Stomach smooth muscle (tissue), 2 donors: ENCODE measurements at regions not wholly inside any gene's neighbourhood (a gene's known extent, or its start where the extent isn't known, plus 50 kb on each side); places are given as distances from the start of the nearest gene placed in this dataset.

Source experiments
- H3K27ac ChIP-seq: one replicate; pipeline ENCODE4 v1.7.0; 2013; ENCODE audit warnings: mild to moderate bottlenecking, low read length, inconsistent platforms
- H3K27me3 ChIP-seq, 2 donors: one replicate each; pipeline ENCODE4 v1.7.0; 2013; ENCODE audit warnings: low read length in 2 of 2; ENCODE audit not compliant: insufficient read depth in 2 of 2, control insufficient read depth in 1 of 2
- H3K36me3 ChIP-seq, 2 donors: one replicate each; pipeline ENCODE4 v1.7.0; 2013; ENCODE audit warnings: low read length in 2 of 2; ENCODE audit not compliant: control insufficient read depth in 2 of 2, insufficient read depth in 2 of 2
- H3K4me1 ChIP-seq: one replicate; pipeline ENCODE4 v1.7.0; 2013; ENCODE audit warnings: low read length; ENCODE audit not compliant: control insufficient read depth, insufficient read depth
- H3K4me3 ChIP-seq, 2 donors: one replicate each; pipeline ENCODE4 v1.7.0; 2013; ENCODE audit warnings: low read length in 2 of 2
- H3K9ac ChIP-seq, 2 donors: one replicate each; pipeline ENCODE4 v1.7.0; 2013; ENCODE audit warnings: low read length in 2 of 2, mild to moderate bottlenecking in 1 of 2
- H3K9me3 ChIP-seq, 2 donors: one replicate each; pipeline ENCODE4 v1.7.0; 2013; ENCODE audit warnings: low read length in 2 of 2; ENCODE audit not compliant: control insufficient read depth in 2 of 2
- donor health status: healthy.
- donor health status: Pancreatic carcinoma.

DNA sequence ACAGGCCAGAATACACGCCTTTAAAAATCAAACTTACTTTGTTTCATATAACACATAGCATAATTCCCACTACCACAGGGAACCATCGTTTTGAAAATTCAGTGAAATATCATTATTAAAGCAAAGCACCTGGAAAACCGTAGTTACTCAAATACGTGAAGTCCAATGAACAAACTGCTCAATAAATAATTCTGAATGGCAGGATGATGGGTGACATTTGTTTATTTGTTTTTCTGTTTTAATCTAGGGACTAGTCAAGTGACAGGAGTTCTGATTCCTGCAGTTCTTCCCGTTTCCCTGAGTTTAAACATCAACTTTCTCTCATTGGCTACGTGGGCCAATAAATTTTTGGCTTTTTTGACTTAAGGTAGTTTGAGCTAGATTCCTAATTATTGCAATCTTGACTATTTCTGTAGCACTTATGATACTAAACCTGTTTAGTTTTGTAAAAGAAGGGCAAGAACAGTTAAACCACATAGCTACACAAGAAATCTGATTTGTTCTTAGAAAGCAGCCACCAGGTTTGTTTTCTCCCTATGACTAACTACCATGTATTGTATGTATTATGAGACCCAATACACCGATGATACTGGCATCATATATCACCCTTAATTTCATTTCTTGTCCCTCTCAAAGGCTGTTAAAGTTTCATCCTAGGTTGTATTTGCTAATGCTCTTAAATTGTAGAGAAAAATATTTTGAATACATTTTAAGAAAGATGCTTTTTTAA lies 411.2 kb downstream of the SHQ1 start:
- Histone ChIP-seq H3K27me3 (no peaks in the 10 kb centered on the region), H3K4me1 (no peaks in the 10 kb centered on the region)

DNA sequence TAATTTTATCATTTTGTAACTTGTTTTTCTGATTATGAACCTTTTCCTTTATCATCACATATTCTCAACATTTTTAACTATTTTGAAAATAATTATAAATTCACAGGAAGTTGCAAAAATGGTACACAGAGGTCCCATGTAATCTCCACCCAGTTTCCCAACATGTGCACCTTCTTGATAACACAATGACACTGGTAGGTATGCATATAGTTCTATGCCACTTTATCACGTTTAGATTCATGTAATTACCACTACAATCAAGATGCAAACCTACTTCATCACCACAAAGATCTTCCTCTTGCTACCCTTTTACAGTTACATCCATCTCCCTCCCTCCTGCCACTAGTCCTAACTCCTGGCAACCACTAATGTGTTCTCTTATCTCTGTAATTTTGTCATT lies 413.9 kb downstream of the SHQ1 start:
- Histone ChIP-seq H3K4me1 (no peaks in the 10 kb centered on the region), H3K4me3 (no peak overlapping the region), H3K9ac (no peak overlapping the region), H3K27ac (no peak overlapping the region), H3K9me3 (no peaks in the 10 kb centered on the region), H3K27me3 (no peaks in the 10 kb centered on the region), H3K36me3 (no peaks in the 10 kb centered on the region)

More for the DNA sequence above, 411.2 kb downstream of the SHQ1 start:
- Histone ChIP-seq H3K9me3 (no peaks in the 10 kb centered on the region), H3K9ac (no peak overlapping the region), H3K36me3 (no peaks in the 10 kb centered on the region), H3K27ac (no peak overlapping the region), H3K4me3 (no peak overlapping the region)

DNA sequence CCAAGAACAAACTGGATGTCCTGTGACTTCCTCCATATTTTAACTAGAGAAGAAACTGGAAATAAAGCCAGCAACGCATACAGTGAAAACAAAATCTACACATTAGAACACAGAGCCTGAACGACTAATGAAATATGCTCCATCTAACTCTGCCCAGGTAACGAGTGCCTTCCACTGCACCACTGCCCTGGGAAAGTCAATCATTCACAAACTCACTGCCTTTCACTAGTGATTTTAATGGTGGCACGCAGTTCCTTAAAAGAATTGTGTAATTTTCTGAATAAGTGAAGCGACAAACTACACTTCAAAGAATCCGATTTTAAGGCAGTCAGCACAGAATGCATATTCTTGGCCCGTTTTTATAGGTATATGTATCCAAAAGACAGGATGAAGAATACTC lies 416.0 kb downstream of the SHQ1 start:
- no peak overlapping the region for H3K4me3 ChIP-seq
- no peaks in the 10 kb centered on the region for H3K27me3 ChIP-seq
- no peaks in the 10 kb centered on the region for H3K36me3 ChIP-seq
- no peak overlapping the region for H3K27ac ChIP-seq
- no peaks in the 10 kb centered on the region for H3K4me1 ChIP-seq
- no peaks in the 10 kb centered on the region for H3K9me3 ChIP-seq
- H3K9ac ChIP-seq, result no peak overlapping the region

DNA sequence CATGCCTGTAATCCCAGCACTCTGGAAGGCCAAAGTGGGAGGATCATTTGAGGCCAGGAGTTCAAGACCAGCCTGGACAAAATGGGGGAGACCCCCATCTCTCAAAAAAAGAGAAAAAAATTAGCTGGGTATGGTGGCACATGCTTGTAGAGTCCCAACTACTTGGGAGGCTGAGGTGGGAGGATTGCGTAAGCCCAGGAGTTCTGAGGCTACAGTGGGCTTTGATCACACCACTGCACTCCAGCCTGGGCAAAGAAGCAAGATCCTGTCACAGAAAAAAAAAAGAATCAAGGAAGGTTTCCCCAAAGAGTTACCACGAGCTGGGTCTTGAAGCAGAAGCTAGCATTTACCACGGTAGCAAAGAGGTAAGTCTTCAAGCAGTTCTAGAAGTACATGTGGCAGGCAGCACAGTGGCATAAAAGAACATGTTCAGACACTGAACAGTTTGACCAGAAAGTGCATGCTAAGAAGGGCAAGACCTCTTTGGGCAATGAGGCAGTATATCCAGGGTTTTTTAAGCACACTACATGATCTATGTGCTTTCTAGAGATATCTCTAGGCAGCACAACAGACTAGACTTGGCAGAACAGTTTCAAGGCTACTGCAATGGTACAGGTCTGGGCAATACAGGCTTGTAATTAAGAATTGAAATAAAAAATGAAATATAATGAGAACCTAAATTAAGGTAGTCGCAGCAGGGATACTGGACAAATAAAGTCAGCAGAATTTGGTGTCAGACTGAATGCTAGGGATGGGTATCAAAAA lies 418.5 kb downstream of the SHQ1 start:
- Histone ChIP-seq H3K9ac (no peak overlapping the region), H3K36me3 (no peaks in the 10 kb centered on the region), H3K9me3 (no peaks in the 10 kb centered on the region), H3K27me3 (no peaks in the 10 kb centered on the region), H3K27ac (no peak overlapping the region), H3K4me3 (no peak overlapping the region), H3K4me1 (no peaks in the 10 kb centered on the region)

DNA sequence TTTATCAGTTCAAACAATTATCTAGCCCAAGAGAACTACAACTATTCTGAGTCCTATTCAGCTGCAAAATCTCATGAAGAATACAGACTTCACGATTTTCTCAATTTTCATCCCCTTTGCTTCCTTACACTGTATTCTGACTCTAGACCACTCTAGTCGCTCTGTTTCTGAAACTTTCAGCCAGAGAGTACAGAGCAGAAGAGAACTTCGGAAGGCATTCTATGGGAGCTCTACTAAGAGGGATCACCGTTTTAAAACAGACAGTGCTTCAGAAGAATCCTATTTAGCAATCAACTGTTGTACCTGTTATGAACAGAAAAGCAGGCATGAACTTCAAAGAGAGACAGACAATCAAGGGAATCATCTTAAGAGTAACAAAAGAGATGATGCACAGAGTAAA lies 419.4 kb downstream of the SHQ1 start:
- Histone ChIP-seq H3K9ac (no peak overlapping the region), H3K4me1 (no peaks in the 10 kb centered on the region), H3K27ac (no peak overlapping the region), H3K4me3 (no peak overlapping the region), H3K9me3 (no peaks in the 10 kb centered on the region), H3K36me3 (no peaks in the 10 kb centered on the region), H3K27me3 (no peaks in the 10 kb centered on the region)

DNA sequence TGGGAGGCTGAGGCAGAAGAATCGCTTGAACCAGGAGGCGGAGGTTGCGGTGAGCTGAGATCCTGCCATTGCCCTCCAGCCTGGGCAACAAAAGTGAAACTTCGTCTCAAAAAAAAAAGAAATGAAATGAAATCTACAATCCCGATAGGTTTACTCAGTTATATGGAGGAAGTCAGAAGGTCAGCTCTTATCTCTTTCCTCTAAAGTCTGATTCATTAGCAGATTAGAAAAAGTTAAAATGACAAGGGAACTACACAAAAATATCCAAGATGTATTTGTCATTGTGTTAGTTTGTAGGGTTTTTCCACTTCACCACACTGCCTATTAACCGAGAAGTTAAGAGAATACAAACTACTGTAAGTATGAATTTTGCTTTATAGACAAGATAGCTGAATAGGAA lies 420.6 kb downstream of the SHQ1 start:
- Histone ChIP-seq H3K36me3 (no peaks in the 10 kb centered on the region), H3K4me1 (no peaks in the 10 kb centered on the region), H3K4me3 (no peak overlapping the region), H3K9me3 (no peaks in the 10 kb centered on the region), H3K27me3 (no peaks in the 10 kb centered on the region), H3K27ac (no peak overlapping the region), H3K9ac (no peak overlapping the region)

DNA sequence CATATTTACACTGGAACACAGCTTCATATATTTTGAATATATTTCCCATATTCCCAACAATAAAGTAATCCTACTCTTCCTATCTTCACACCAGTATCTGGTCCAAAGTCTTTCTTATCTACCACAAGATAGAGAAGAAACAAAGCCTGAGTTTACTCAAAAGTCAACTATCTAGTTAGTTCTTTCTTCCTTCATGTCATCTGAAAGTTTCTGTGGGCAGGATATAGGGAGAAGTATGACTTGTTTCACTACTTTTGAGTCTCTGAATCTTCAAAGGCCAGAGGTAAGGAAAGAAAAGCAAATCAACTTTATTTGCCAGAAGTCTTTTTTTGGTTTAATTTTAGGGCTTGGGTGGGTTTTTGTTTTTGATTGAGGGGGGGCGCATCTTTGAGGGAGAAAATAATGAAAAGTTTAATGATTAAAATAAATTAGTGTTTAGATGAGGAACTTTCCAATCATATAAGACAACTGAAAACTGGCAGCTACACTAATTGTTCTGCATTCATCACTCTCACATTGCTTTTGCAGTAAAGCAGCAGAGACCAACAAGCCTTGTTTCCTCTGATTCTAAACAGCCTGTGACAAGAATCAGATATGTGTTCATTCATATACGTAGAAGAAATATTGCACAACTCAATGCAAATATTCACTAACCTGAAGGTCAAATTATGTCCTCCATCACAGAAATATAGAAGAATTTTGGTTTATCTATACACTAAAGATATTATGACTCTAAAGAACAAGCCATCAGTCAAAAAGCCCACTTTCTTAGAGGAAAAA lies 421.4 kb downstream of the SHQ1 start:
- Histone ChIP-seq H3K9ac (no peak overlapping the region), H3K36me3 (no peaks in the 10 kb centered on the region), H3K4me1 (no peaks in the 10 kb centered on the region), H3K9me3 (no peaks in the 10 kb centered on the region), H3K27ac (no peak overlapping the region), H3K4me3 (no peak overlapping the region), H3K27me3 (no peaks in the 10 kb centered on the region)

DNA sequence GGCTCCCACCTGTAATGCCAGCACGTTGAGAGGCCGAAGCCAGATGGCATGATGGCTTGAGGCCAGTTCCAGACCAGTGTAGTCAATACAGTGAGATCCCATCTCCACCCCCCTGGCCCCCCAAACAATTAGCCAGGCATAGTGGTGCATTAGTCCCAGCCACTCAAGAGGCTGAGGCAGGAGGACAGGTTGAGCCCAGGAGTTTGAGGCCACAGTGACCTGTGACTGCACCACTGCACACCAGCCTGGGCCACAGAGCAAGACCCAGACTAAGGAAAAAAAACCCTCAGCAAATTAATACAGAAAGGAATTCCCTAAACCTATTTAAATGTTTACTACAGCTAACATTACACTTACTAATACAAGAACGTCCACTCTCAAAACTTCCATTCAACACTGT lies 424.6 kb downstream of the SHQ1 start:
- Histone ChIP-seq H3K9ac (no peak overlapping the region), H3K27me3 (no peaks in the 10 kb centered on the region), H3K4me3 (no peak overlapping the region), H3K4me1 (no peaks in the 10 kb centered on the region), H3K9me3 (no peaks in the 10 kb centered on the region), H3K27ac (no peak overlapping the region), H3K36me3 (no peaks in the 10 kb centered on the region)

DNA sequence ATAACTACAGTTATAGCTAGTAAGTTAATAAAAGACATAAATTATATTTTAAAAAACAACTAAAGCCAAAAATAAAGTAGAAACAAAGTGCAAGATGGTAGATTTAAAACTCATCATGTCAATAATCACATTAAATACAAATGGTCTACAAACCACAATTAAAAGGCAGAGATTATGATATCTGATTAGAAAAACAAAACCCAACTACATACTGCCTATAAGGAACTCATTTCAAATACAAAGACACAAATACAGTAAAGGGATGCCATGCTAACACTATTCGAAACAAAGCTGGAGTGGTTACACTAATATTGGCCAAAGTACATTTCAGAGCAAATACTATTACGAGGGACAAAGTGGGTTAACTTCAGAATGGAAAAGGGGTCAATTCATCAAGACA lies 426.5 kb downstream of the SHQ1 start:
- Histone ChIP-seq H3K9me3 (no peaks in the 10 kb centered on the region), H3K27me3 (no peaks in the 10 kb centered on the region), H3K36me3 (no peaks in the 10 kb centered on the region), H3K4me3 (no peak overlapping the region), H3K4me1 (no peaks in the 10 kb centered on the region), H3K27ac (no peak overlapping the region), H3K9ac (no peak overlapping the region)

DNA sequence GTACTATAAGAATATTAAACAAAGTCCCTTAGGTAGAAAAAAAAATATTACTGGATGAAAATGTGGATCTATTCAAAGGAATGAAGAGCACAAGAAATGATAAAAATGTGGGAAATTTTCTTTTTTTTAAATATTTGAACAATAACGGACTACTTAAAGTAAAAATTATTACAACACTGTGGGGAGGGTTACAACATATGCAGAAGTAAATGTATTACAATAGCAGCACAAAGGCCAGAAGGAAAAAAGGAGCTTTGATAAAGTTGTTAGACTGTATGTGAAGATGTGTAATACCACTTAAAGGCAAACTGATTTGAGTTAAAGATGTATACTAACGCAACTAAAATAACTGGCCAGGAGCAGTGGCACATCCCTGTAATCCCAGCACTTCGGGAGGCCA lies 427.1 kb downstream of the SHQ1 start:
- Histone ChIP-seq H3K27ac (no peak overlapping the region), H3K4me1 (no peaks in the 10 kb centered on the region), H3K9ac (no peak overlapping the region), H3K36me3 (no peaks in the 10 kb centered on the region), H3K4me3 (no peak overlapping the region), H3K9me3 (no peaks in the 10 kb centered on the region), H3K27me3 (no peaks in the 10 kb centered on the region)
